HEK293 (cell line): ENCODE measurements at regions not wholly inside any gene's neighbourhood (a gene's known extent, or its start where the extent isn't known, plus 50 kb on each side); places are given as distances from the start of the nearest gene placed in this dataset.

Experiments
- CTCF ChIA-PET: fragments of 350-600 bp; formaldehyde crosslinking; extraction: SDS; loops from one replicate; lab custom pipeline; 2021; ENCODE audit warnings: antibody characterized with exemption; lab: Yijun Ruan, JAX
- POLR2A ChIA-PET: fragments of 300-600 bp; formaldehyde crosslinking; extraction: SDS; loops from one replicate; lab custom pipeline; 2020; ENCODE audit warnings: antibody characterized with exemption, inconsistent platforms; lab: Yijun Ruan, JAX
- H3K27ac ChIP-seq: fragments of 200-500 bp; sonication (Bioruptor generic); 2 replicates; pipeline ENCODE4 v1.5.1; 2014; ENCODE audit warnings: low read depth, low read length, control low read depth, inconsistent platforms; ENCODE audit errors: extremely low read depth
- H3K36me3 ChIP-seq, 2 experiments: fragments of 200-500 bp in 1 of 2; sonication (Bioruptor generic) in 1 of 2; 1 replicate in 1 of 2; 2 replicates in 1 of 2; pipeline ENCODE4 v1.5.1; 2014 to 2017; ENCODE audit warnings: inconsistent platforms in 2 of 2, low read length in 2 of 2; ENCODE audit not compliant: control insufficient read depth in 2 of 2, insufficient read depth in 1 of 2
- H3K4me1 ChIP-seq: fragments of 200-500 bp; sonication (Bioruptor generic); 2 replicates; pipeline ENCODE4 v1.5.1; 2014; ENCODE audit warnings: mild to moderate bottlenecking, low read length, inconsistent platforms; ENCODE audit not compliant: control insufficient read depth, insufficient read depth
- H3K4me3 ChIP-seq: 2 replicates; pipeline ENCODE4 v1.5.1; 2011; ENCODE audit warnings: low read depth, mild to moderate bottlenecking, control low read depth, low read length, moderate library complexity
- H3K9me3 ChIP-seq: fragments of 200-500 bp; sonication (Bioruptor generic); 2 replicates; pipeline ENCODE4 v1.5.1; 2014; ENCODE audit warnings: low read depth, low read length, inconsistent platforms; ENCODE audit not compliant: control insufficient read depth, insufficient read depth
- GLI2 ChIP-seq: fragments of 450-650 bp; formaldehyde crosslinking; IDR thresholded peaks from 2 replicates; pipeline ENCODE4; 2017; ENCODE audit warnings: missing biosample characterization, missing genetic modification characterization, low read depth, borderline replicate concordance
- IKZF3 ChIP-seq: fragments of 450-650 bp; IDR thresholded peaks from 2 replicates; pipeline ENCODE4 v1.5.0; 2018; ENCODE audit warnings: missing biosample characterization, mild to moderate bottlenecking, missing genetic modification characterization, moderate library complexity
- MYNN ChIP-seq: fragments of 450-650 bp; formaldehyde crosslinking; IDR thresholded peaks from 2 replicates; pipeline ENCODE4 v1.5.1; 2016; ENCODE audit warnings: missing biosample characterization, missing genetic modification characterization, borderline replicate concordance
- PRDM10 ChIP-seq: fragments of 450-650 bp; formaldehyde crosslinking; IDR thresholded peaks from 2 replicates; pipeline ENCODE4 v1.5.1; 2016; ENCODE audit warnings: missing biosample characterization, missing genetic modification characterization
- SCRT1 ChIP-seq: fragments of 450-650 bp; formaldehyde crosslinking; IDR thresholded peaks from 2 replicates; pipeline ENCODE4 v1.5.1; 2016; ENCODE audit warnings: missing biosample characterization, missing genetic modification characterization, borderline replicate concordance
- TRIM28 ChIP-seq: IDR thresholded peaks from 2 replicates; pipeline ENCODE4 v1.6.1; 2011; ENCODE audit warnings: low read length, control low read depth, borderline replicate concordance
- ZBTB44 ChIP-seq: fragments of 450-650 bp; IDR thresholded peaks from 2 replicates; pipeline ENCODE4 v1.5.1; 2018; ENCODE audit warnings: missing biosample characterization, mild to moderate bottlenecking, missing genetic modification characterization
- ZBTB48 ChIP-seq: fragments of 450-650 bp; formaldehyde crosslinking; IDR thresholded peaks from 2 replicates; pipeline ENCODE4 v1.5.1; 2016; ENCODE audit warnings: missing biosample characterization, missing genetic modification characterization
- ZNF146 ChIP-seq: fragments of 450-650 bp; formaldehyde crosslinking; IDR thresholded peaks from 2 replicates; pipeline ENCODE4 v1.5.1; 2016; ENCODE audit warnings: missing biosample characterization, missing genetic modification characterization
- ZNF239 ChIP-seq: fragments of 450-650 bp; formaldehyde crosslinking; IDR thresholded peaks from 2 replicates; pipeline ENCODE4 v1.5.1; 2016; ENCODE audit warnings: missing biosample characterization, missing genetic modification characterization
- ZNF26 ChIP-seq: fragments of 450-650 bp; formaldehyde crosslinking; IDR thresholded peaks from 2 replicates; pipeline ENCODE4 v1.5.1; 2016; ENCODE audit warnings: missing biosample characterization, missing genetic modification characterization
- ZNF600 ChIP-seq: fragments of 450-650 bp; formaldehyde crosslinking; IDR thresholded peaks from 2 replicates; pipeline ENCODE4 v1.5.1; 2016; ENCODE audit warnings: missing biosample characterization, missing genetic modification characterization
- ZNF707 ChIP-seq: fragments of 450-650 bp; formaldehyde crosslinking; IDR thresholded peaks from 2 replicates; pipeline ENCODE4 v1.5.1; 2016; ENCODE audit warnings: missing biosample characterization, missing genetic modification characterization
- ZNF830 ChIP-seq: fragments of 450-650 bp; IDR thresholded peaks from 2 replicates; pipeline ENCODE4 v1.5.0; 2018; ENCODE audit warnings: missing biosample characterization, missing genetic modification characterization, low read depth, mild to moderate bottlenecking, moderate library complexity
- ZNF843 ChIP-seq: fragments of 450-650 bp; formaldehyde crosslinking; IDR thresholded peaks from 2 replicates; pipeline ENCODE4 v1.5.1; 2016; ENCODE audit warnings: missing biosample characterization, missing genetic modification characterization
- TF ChIP-seq, protein P1 (sequence below): fragments of 450-650 bp; formaldehyde crosslinking; conservative IDR thresholded peaks from 2 replicates; pipeline ENCODE4 v1.5.1; 2016; ENCODE audit warnings: low read depth, missing biosample characterization, missing genetic modification characterization

DNA sequence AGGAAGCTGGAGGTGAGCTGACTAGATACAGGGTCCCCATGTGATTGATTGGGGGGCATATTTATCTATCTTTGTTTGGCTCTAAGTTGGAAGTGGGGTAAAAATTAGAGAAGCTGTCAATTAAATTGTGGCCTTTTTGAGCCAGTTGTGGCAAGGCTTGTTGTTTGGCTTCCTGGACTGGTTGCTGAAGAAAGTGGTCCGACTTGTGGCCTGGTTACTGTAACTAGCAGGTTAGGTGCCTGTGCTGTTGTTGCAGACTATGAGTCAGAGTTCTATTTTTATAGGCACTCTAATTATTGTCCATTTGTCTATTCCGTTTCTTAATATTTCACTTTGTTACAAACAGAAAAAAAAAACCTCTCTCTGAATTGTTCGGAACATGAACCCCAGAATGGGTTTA, 129.1 kb upstream of the CNTN6 start (continued):
- no peak for TF ChIP-seq SCRT1 (tag by site-specific recombination)
- no peak for TF ChIP-seq ZNF239 (tag by site-specific recombination)
- TF ChIP-seq TRIM28 = no peak
- no peak for TF ChIP-seq IKZF3 (tag by site-specific recombination)
- TF ChIP-seq PRDM10 = no peak
- no peak for TF ChIP-seq ZNF830 (tag by site-specific recombination)
- TF ChIP-seq, protein P1, sequence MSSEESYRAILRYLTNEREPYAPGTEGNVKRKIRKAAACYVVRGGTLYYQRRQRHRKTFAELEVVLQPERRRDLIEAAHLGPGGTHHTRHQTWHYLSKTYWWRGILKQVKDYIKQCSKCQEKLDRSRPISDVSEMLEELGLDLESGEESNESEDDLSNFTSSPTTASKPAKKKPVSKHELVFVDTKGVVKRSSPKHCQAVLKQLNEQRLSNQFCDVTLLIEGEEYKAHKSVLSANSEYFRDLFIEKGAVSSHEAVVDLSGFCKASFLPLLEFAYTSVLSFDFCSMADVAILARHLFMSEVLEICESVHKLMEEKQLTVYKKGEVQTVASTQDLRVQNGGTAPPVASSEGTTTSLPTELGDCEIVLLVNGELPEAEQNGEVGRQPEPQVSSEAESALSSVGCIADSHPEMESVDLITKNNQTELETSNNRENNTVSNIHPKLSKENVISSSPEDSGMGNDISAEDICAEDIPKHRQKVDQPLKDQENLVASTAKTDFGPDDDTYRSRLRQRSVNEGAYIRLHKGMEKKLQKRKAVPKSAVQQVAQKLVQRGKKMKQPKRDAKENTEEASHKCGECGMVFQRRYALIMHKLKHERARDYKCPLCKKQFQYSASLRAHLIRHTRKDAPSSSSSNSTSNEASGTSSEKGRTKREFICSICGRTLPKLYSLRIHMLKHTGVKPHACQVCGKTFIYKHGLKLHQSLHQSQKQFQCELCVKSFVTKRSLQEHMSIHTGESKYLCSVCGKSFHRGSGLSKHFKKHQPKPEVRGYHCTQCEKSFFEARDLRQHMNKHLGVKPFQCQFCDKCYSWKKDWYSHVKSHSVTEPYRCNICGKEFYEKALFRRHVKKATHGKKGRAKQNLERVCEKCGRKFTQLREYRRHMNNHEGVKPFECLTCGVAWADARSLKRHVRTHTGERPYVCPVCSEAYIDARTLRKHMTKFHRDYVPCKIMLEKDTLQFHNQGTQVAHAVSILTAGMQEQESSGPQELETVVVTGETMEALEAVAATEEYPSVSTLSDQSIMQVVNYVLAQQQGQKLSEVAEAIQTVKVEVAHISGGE = no peak
- no peak for TF ChIP-seq GLI2
- TF ChIP-seq ZNF600 (tag by site-specific recombination) = no peak
- TF ChIP-seq ZBTB48 = no peak

GRCh38 chr3:965826-966225, 127.0 kb upstream of the CNTN6 start:
- POLR2A ChIA-PET = no interaction called here
- H3K4me3 ChIP-seq = no peak overlapping the region
- no peaks in the 10 kb centered on the region for H3K4me1 ChIP-seq
- CTCF ChIA-PET = no interaction called here
- H3K9me3 ChIP-seq = no peaks in the 10 kb centered on the region
- no peak overlapping the region for H3K27ac ChIP-seq
- H3K36me3 ChIP-seq = no peaks in the 10 kb centered on the region
- TF ChIP-seq ZNF146 (tag by site-specific recombination) = no peak
- TF ChIP-seq GLI2 = no peak
- no peak for TF ChIP-seq ZNF843
- TF ChIP-seq ZNF26 (tag by site-specific recombination) = no peak
- no peak for TF ChIP-seq MYNN
- no peak for TF ChIP-seq ZBTB44
- no peak for TF ChIP-seq ZNF707
